ENCODE measurements at regions not wholly inside any gene's neighbourhood (a gene's known extent, or its start where the extent isn't known, plus 50 kb on each side); places are given as distances from the start of the nearest gene placed in this dataset.
"Not testable (repeated sequence)": the region's sequence is repeated elsewhere in the genome, so short reads cannot be mapped to it uniquely, and the experiment has no call there.

DNA sequence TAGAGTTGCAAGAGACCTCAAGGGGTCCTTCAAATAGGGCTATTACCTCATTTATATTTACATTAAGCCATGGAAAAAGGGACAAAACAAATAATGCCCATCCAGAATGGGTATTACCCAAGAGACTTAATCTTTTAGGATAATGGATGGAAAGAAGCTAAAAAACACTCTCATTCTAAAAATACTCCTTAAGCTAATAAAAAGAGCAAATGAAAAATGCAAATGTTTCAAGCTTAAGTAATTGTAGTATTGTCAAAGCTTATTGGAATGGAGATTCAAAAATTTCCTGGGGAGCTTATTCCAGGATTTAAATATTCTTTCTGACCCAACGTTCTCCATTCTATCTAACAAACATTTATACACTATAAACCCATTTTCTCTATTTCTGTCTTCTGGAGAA lies 107.8 kb upstream of the SPIN4 start:
- no peak for DNase-seq

GRCh38 chrX:63453571-63453970 lies 102.4 kb upstream of the SPIN4 start:
- no peak for DNase-seq

- no peak for DNase-seq
These were observed 90.6 kb upstream of the SPIN4 start for GRCh38 chrX:63441717-63442116.

GRCh38 chrX:63439580-63439979 lies 88.4 kb upstream of the SPIN4 start:
- DNase-seq, result no peak

- DNase-seq, result no peak
These were observed 85.7 kb upstream of the SPIN4 start for GRCh38 chrX:63436865-63437264.

DNA sequence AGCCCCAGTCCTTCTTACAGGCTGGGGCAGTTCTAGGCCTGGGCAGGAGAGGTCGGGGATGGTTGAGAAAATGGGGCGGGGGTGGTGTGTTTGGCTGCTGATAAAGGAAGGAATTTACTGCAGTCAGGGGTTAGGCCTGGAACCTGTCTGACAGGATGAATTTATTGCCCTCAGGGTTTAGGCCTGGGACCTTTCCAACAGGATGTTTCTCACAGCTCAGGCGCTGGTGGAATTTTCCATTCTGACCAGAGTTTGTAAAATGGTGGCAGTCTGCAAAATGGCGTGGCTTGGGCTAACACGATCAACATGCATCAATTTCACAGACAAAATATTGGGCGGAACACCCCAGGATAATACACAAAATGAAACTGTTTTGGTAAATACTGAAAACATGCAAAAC lies 83.5 kb upstream of the SPIN4 start:
- DNase-seq, result no peak

GRCh38 chrX:63434206-63434605 lies 83.1 kb upstream of the SPIN4 start:
- DNase-seq, result no peak

- no peak for DNase-seq
These were observed 78.9 kb upstream of the SPIN4 start for GRCh38 chrX:63430026-63430425.

DNA sequence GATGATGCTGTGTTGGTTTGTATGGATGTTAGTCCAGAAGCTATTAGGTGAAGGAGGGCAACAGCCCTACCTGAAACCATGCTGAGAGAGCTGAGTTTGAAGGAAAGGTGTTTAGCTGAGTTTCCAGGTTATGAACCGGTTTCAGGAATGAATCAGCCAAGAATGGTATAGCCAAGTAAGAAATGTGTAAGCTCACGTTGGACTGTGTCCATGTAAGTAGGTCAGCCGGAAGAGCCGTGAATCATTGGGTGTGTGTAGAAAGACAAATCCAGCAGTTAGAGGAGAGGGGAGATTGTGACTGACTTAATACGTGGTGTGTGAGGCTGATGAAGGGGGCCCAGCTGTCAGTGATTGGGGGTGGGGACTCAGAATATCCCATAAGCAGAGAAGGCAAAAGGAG lies 77.2 kb upstream of the SPIN4 start:
- no peak for DNase-seq

DNA sequence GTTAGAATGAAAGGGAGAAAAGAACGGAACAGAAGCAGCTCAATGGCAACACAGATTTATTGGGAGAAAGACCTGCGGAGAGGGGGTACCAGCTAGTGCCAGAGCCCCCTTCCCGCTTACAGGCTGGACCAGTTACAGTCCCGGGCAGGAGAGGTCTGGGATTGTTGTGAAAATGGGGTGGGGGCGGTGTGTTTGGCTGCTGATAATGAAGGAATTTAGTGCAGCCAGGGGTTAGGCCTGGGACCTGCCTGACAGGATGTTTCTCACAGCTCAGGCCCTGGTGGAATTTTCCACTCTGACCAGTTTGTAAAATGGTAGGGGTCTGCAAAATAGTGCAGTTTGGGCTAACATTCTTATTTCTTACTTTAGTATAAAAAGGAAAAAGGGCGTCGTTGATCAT lies 75.4 kb upstream of the SPIN4 start:
- no peak for DNase-seq

DNA sequence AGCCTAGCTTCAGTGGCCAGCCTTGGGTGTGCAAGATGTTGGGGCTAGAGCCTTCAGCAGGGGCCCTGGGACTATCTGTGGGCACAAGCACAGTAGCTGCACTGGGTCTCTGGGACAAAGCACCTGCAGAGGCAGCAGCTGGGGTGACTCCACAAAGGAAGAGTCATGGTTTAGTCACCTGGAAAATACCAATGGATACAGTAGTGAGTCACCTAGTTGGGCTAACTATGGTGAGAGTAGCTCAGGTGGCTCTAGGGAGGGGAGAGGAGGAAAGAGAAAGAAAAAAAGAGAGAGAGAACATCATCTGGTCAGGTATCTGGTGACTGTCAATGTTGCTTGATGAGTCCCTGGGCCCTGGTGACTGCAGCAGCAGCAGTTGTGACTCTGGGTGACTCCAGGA lies 72.9 kb upstream of the SPIN4 start:
- DNase-seq, result no peak

DNA sequence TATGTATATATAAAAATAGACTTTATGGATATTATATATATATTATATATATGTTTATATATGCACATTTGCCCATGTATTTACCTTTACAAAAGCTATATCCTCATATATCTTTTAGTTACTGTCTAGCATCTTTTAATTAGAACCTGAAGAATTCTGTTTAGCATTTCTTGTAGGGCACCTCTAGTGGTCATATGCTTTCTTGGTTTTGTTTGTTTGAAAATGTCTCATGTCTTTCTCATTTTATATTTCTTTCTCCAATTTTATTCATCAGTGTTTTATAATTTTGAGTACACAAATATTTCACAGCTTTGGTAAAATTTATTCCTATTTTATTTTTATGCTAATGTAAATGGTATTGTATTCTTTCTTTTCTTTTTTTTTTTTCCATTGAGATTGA lies 70.3 kb upstream of the SPIN4 start:
- DNase-seq, result no peak

DNA sequence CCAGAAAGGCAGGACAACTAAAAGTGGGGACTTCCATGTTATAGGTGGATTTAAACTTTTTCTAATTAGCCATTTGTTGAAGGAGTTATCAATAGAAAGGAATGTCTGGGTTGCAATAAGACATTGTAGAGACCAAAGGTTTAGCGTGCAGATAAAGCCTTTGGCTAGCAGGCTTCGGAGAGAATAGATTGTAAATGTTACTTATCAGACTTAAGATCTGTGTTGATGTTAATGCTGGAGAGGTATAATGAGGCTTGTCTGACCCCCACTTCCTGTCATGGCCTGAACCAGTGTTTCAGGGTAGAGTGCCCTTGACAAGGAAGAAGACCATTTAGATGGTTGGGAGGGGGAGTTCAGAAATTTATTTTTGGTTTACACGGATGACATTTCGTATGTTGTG lies 67.1 kb upstream of the SPIN4 start:
- DNase-seq, result no peak

- no peak for DNase-seq
These were observed 66.5 kb upstream of the SPIN4 start for GRCh38 chrX:63417649-63418048.

- not testable (repeated sequence) for DNase-seq
These were observed 58.8 kb upstream of the SPIN4 start for GRCh38 chrX:63409934-63410333.

DNA sequence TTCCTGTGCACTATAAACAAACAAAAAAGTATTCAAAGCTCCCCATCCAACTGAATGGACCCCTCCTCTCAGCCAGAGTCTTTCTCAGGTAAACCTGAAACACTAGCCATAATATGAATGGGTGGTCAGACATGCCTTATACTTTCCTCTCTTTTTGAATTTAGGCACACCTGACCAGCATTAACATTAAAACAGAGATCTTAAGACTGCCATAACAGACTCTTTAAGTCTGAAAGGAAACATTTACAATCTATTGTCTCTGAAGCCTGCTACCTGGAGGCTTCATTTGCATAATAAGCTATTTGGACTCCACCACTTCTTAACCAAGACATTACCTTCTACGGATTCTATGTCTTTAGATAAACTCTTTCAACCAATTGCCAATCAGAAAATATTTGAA lies 56.9 kb upstream of the SPIN4 start:
- no peak for DNase-seq

DNA sequence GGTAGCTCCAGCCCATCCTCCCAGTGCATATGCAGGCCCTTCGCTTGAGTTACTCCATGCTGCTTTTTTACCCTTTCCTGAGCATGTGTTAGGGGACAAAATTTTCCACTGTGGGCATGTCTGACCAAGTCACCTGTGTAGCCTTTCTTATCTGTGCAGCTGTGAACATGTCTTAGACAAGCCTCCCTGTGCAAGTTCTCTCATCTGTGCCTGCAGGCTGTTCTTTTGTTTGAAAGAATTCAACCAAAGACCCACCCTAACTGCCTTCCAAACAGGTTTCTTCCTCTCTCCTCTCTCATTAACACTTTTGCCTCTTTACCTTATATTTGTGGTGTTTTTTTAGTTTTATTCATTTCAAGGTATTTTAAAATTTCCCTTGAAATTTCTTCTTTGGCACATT lies 53.2 kb upstream of the SPIN4 start:
- no peak for DNase-seq

- DNase-seq, result no peak
These were observed 51.0 kb upstream of the SPIN4 start for GRCh38 chrX:63402106-63402505.
